ENCODE measurements at regions not wholly inside any gene's neighbourhood (a gene's known extent, or its start where the extent isn't known, plus 50 kb on each side); places are given as distances from the start of the nearest gene placed in this dataset.

DNA sequence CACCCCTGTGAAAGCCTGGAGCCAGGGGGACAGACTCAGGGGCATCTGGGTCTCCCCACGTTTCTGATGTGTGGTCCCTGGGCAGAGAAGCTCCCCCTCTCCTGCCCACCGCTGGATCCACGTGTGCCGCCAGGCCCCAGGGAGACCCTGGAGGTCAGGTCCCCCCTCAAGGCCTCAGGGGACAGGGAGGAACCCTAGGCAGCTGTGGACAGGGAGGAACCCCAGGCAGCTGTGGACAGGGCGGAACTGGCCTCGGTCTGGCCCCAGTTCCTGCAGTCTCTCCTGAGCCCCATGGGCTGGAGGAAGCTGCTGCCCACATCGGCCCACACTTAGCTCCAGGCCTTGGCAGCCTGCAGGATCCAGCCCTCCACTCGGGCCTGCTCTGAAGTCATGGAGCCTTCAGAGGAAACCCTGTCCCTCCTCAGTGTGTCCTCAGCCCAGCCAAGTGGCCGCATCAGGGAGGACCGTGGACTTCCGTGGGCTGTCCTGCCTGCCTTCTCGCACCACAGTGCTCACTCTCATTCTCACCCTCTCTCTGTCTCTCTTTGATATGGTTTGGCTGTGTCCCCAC lies 127.7 kb downstream of the BRD1 start:
- no peak for TF ChIP-seq TCF7L2 (IDR thresholded peaks at IDR 0.05; ENCODE audit: low read depth, low read length)
- TF ChIP-seq, protein P1, sequence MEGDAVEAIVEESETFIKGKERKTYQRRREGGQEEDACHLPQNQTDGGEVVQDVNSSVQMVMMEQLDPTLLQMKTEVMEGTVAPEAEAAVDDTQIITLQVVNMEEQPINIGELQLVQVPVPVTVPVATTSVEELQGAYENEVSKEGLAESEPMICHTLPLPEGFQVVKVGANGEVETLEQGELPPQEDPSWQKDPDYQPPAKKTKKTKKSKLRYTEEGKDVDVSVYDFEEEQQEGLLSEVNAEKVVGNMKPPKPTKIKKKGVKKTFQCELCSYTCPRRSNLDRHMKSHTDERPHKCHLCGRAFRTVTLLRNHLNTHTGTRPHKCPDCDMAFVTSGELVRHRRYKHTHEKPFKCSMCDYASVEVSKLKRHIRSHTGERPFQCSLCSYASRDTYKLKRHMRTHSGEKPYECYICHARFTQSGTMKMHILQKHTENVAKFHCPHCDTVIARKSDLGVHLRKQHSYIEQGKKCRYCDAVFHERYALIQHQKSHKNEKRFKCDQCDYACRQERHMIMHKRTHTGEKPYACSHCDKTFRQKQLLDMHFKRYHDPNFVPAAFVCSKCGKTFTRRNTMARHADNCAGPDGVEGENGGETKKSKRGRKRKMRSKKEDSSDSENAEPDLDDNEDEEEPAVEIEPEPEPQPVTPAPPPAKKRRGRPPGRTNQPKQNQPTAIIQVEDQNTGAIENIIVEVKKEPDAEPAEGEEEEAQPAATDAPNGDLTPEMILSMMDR (IDR thresholded peaks at IDR 0.05): no peak

All from Panc1 (cell line).